ENCODE measurements at regions not wholly inside any gene's neighbourhood (a gene's known extent, or its start where the extent isn't known, plus 50 kb on each side); places are given as distances from the start of the nearest gene placed in this dataset.
"Not testable (repeated sequence)": the region's sequence is repeated elsewhere in the genome, so short reads cannot be mapped to it uniquely, and the experiment has no call there.

GRCh38 chrY:10627116-10627515 is 1099.4 kb downstream of the TSPY10 start:
- peak; percentile 96 for DNase-seq (ENCODE audit: low spot score)

GRCh38 chrY:10648813-10649212 is 1121.1 kb downstream of the TSPY10 start:
- DNase-seq (ENCODE audit: low spot score), result not testable (repeated sequence)

- not testable (repeated sequence) for DNase-seq (ENCODE audit: low spot score)
Observed at GRCh38 chrY:10657120-10657519, 1129.4 kb downstream of the TSPY10 start.

- DNase-seq (ENCODE audit: low spot score), result no peak
Observed at GRCh38 chrY:10666785-10667184, 1139.1 kb downstream of the TSPY10 start.

GRCh38 chrY:10686414-10686813 is 1158.7 kb downstream of the TSPY10 start:
- no peak for DNase-seq (ENCODE audit: low spot score)

All from pons (tissue), 1 donor.